Osteoblast (primary cell): ENCODE measurements at regions not wholly inside any gene's neighbourhood (a gene's known extent, or its start where the extent isn't known, plus 50 kb on each side); places are given as distances from the start of the nearest gene placed in this dataset.

Source experiments
- DNase-seq: peaks from one replicate; pipeline ENCODE4 v3.0.0; 2011; ENCODE audit warnings: low spot score, mixed read lengths; ENCODE audit not compliant: insufficient read length; ENCODE audit errors: missing footprints
- H2AFZ ChIP-seq: 2 replicates; pipeline ENCODE4 v1.6.0; 2011; ENCODE audit warnings: mild to moderate bottlenecking, low read length
- H3K27ac ChIP-seq: 2 replicates; pipeline ENCODE4 v1.5.1; 2011; ENCODE audit warnings: mild to moderate bottlenecking, low read depth, low read length, moderate library complexity
- H3K27me3 ChIP-seq: 2 replicates; pipeline ENCODE4 v1.6.0; 2012; ENCODE audit warnings: mild to moderate bottlenecking, control low read depth, inconsistent platforms, low read length, moderate library complexity; ENCODE audit not compliant: insufficient read depth
- H3K36me3 ChIP-seq: 2 replicates; pipeline ENCODE4 v1.5.1; 2011; ENCODE audit warnings: mild to moderate bottlenecking, low read length, control low read depth, moderate library complexity; ENCODE audit not compliant: insufficient read depth
- H3K4me1 ChIP-seq: 2 replicates; pipeline ENCODE4 v1.5.1; 2011; ENCODE audit warnings: mild to moderate bottlenecking, low read length, control low read depth, moderate library complexity; ENCODE audit not compliant: insufficient read depth
- H3K4me2 ChIP-seq: 2 replicates; pipeline ENCODE4 v1.6.0; 2011; ENCODE audit warnings: mild to moderate bottlenecking, low read length; ENCODE audit not compliant: insufficient read depth
- H3K4me3 ChIP-seq: fragments of 200-600 bp; sonication (generic); 3 replicates; pipeline ENCODE4 v1.5.1; 2012; ENCODE audit warnings: mild to moderate bottlenecking, low read length, inconsistent platforms; ENCODE audit not compliant: insufficient read depth
- H3K79me2 ChIP-seq: 2 replicates; pipeline ENCODE4 v1.6.0; 2012; ENCODE audit warnings: mild to moderate bottlenecking, low read length, control low read depth, inconsistent platforms; ENCODE audit not compliant: insufficient read depth
- H3K9me3 ChIP-seq: 2 replicates; pipeline ENCODE4 v1.5.1; 2011; ENCODE audit warnings: low read depth, low read length, control low read depth
- H4K20me1 ChIP-seq: 2 replicates; pipeline ENCODE4 v1.6.0; 2012; ENCODE audit warnings: mild to moderate bottlenecking, low read length, control low read depth; ENCODE audit not compliant: insufficient read depth
- TF ChIP-seq, protein P1 (sequence below): IDR thresholded peaks from 2 replicates; pipeline ENCODE4 v1.5.1; 2011; ENCODE audit warnings: mild to moderate bottlenecking, low read depth, low read length, moderate library complexity; ENCODE audit errors: extremely low read depth

DNA sequence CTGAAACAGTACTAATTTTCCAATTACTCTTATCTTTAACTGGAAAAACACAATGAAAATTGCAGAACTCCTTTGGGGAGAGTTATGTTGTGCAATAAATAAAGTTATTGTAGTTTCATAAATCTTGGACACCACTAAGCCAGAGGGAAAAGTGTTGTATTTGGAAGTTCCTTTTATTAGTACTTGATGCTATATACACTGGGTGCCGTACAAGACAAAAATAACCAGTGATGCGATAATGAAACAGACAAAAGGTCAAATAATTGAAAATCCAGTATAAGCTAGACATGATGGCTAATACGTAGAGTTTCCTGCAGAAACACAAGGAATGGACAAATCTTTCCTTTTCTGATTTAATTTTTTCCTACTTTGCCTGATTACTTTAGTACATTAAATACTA is 541.1 kb downstream of the ETS1 start:
- Histone ChIP-seq H3K27ac (no peak overlapping the region), H3K4me3 (no peak overlapping the region), H3K36me3 (no peaks in the 10 kb centered on the region), H2AFZ (no peak overlapping the region), H4K20me1 (no peaks in the 10 kb centered on the region), H3K4me1 (peaks cover 5% of the 10 kb centered on the region), H3K79me2 (no peaks in the 10 kb centered on the region), H3K9me3 (no peaks in the 10 kb centered on the region), H3K27me3 (no peaks in the 10 kb centered on the region), H3K4me2 (no peak overlapping the region)
- no peak for DNase-seq
- TF ChIP-seq, protein P1, sequence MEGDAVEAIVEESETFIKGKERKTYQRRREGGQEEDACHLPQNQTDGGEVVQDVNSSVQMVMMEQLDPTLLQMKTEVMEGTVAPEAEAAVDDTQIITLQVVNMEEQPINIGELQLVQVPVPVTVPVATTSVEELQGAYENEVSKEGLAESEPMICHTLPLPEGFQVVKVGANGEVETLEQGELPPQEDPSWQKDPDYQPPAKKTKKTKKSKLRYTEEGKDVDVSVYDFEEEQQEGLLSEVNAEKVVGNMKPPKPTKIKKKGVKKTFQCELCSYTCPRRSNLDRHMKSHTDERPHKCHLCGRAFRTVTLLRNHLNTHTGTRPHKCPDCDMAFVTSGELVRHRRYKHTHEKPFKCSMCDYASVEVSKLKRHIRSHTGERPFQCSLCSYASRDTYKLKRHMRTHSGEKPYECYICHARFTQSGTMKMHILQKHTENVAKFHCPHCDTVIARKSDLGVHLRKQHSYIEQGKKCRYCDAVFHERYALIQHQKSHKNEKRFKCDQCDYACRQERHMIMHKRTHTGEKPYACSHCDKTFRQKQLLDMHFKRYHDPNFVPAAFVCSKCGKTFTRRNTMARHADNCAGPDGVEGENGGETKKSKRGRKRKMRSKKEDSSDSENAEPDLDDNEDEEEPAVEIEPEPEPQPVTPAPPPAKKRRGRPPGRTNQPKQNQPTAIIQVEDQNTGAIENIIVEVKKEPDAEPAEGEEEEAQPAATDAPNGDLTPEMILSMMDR, result no peak

- H3K4me1 ChIP-seq, result peaks cover 15% of the 10 kb centered on the region
- no peaks in the 10 kb centered on the region for H3K36me3 ChIP-seq
- H4K20me1 ChIP-seq, result no peaks in the 10 kb centered on the region
- DNase-seq, result no peak
- TF ChIP-seq, protein P1, result no peak
- H3K4me3 ChIP-seq, result no peak overlapping the region
- no peak overlapping the region for H2AFZ ChIP-seq
- H3K4me2 ChIP-seq, result no peak overlapping the region
- H3K79me2 ChIP-seq, result no peaks in the 10 kb centered on the region
- no peaks in the 10 kb centered on the region for H3K27me3 ChIP-seq
- no peak overlapping the region for H3K27ac ChIP-seq
- no peaks in the 10 kb centered on the region for H3K9me3 ChIP-seq
Observed at GRCh38 chr11:128045094-128045725, 542.1 kb downstream of the ETS1 start.

DNA sequence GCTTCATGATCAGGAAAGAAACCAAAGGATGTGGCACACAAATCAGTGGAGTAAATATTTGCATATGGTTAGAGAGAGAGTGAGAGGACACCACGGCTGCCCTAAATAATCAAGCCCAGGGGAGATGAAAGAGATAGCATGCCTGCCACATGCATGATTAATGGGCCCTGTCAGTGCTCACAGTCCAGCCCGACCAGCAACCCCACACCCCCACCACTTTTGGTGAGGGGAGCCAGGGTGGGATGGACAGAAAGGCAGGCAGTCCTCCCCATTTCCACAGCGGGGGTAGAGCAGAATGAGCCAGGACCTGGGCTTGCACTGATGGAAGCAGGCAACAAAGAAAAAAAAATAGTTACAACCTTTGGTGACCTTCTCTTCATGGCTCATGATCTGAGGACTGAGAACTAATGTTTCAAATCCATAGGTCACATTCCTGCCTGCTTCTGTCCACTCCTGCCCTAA is 545.0 kb downstream of the ETS1 start:
- H3K4me3 ChIP-seq, result no peak overlapping the region
- no peak overlapping the region for H2AFZ ChIP-seq
- H3K27me3 ChIP-seq, result no peaks in the 10 kb centered on the region
- H3K9me3 ChIP-seq, result no peaks in the 10 kb centered on the region
- no peak overlapping the region for H3K27ac ChIP-seq
- no peaks in the 10 kb centered on the region for H4K20me1 ChIP-seq
- H3K4me1 ChIP-seq, result peaks cover 38% of the 10 kb centered on the region
- H3K79me2 ChIP-seq, result no peaks in the 10 kb centered on the region
- H3K4me2 ChIP-seq, result no peak overlapping the region
- no peak for DNase-seq
- TF ChIP-seq, protein P1, result no peak
- no peaks in the 10 kb centered on the region for H3K36me3 ChIP-seq

GRCh38 chr11:128040603-128041002 is 546.8 kb downstream of the ETS1 start:
- H3K27me3 ChIP-seq, result no peaks in the 10 kb centered on the region
- H4K20me1 ChIP-seq, result no peaks in the 10 kb centered on the region
- DNase-seq, result no peak
- no peaks in the 10 kb centered on the region for H3K36me3 ChIP-seq
- H3K27ac ChIP-seq, result peak overlapping the region; percentile 85
- no peak overlapping the region for H3K4me3 ChIP-seq
- no peaks in the 10 kb centered on the region for H3K79me2 ChIP-seq
- TF ChIP-seq, protein P1, result no peak
- H3K4me1 ChIP-seq, result peaks cover 50% of the 10 kb centered on the region
- peak overlapping the region; percentile 17 for H2AFZ ChIP-seq
- no peaks in the 10 kb centered on the region for H3K9me3 ChIP-seq
- no peak overlapping the region for H3K4me2 ChIP-seq
